ENCODE measurements at regions not wholly inside any gene's neighbourhood (a gene's known extent, or its start where the extent isn't known, plus 50 kb on each side); places are given as distances from the start of the nearest gene placed in this dataset.

DNA sequence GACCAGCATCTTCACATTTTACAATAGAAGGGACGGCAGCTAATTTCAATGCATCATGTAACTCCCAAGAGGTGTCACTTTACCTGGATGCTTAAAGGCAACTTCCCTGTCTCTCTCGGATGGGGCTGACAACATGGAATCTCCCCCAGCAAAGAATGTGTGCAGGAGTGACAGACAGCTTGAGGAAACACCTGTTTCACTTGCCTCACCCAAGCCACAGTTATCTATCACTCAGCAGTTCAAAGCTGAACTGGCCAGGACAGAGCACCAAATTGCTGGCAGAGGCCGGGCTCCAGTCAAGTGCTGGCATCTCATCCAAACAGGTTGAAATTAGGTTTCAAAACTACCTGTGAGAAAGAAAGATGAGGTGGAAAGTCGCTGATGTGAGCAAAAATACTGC, 538.0 kb upstream of the PLXNA2 start:
- no peak for DNase-seq (ENCODE audit: low read depth)

DNA sequence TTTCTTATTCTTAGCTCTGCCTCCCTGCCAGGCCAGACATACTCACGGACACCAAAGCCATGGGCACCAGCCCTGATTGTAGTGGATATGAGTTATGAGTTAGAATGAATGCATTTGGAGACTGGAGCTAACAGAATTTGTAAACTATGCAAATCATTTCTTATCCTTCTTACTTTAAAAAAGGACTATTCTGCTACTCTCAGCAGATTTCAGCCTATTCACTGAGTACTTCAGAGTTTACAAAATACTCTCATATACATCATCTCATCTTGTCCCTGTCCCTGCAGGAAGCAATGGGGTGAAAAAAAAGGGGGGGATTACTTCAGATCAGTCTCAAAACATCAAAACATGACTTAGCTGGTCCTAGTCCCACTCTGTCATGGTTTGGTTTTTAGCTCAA, 541.4 kb upstream of the PLXNA2 start:
- no peak for DNase-seq (ENCODE audit: low read depth)

DNA sequence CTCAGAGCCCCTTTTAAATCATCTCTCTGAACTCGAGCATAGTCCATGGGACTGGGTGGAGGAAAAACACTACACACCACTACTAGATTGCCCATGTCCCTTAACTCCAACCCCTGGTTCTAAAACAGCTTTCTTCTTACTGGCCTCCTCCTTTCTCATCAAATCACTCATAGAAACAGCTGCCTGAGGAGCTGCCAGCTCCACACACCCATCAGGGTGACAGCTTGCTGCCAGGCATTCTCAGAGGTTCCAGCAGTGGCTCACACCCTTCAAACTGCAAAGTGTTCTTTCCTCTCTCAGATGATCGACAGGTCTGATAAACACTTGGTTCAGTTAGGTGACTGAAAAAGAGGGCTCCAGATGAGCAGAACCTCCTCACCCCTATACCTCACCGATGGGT, 543.0 kb upstream of the PLXNA2 start:
- DNase-seq (ENCODE audit: low read depth) = no peak

DNA sequence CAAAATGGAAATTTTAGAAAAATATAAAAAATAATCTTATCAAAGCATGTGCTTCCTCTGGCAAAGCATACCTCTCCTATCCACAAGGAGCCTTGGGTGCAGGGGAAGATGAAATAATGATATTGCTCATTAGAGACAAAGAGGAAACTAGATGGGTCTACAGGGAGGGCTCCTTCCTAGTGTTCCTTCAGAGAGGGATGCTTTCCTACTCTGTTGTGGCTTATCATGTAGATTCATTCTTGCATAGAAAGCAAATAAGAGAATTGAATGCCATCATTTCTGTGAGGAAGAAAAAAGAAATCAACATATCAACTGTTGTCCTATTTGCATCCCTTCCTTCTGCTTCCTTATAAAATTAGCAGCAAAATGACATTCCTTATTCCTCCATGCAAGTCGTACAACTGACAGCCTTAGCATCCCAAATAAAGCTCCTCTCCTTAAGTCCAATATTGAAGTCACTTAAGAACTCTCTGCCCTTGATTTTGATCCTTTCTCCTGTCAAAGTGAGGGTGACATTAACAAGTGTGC, 543.9 kb upstream of the PLXNA2 start:
- DNase-seq (ENCODE audit: low read depth) = no peak

DNA sequence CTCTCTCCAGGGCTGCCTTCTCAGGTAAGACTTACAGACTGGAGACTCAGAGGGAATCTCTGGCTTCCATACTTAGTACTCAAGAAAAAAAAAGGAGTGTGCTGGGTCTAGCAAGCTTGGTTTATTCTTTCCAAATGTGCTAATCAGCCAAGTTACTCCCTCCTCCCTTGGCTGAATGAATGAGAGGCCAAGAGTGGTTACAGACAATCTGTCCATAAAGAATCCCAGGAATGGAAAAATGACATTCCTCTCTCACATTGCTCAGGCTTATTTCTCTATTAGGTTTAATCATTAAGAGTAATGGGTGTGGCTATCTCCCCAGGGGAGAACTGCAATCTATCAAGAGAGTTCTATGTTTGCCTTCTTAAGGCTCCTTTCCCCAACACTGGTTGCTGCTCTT, 547.3 kb upstream of the PLXNA2 start:
- DNase-seq (ENCODE audit: low read depth) = no peak

DNA sequence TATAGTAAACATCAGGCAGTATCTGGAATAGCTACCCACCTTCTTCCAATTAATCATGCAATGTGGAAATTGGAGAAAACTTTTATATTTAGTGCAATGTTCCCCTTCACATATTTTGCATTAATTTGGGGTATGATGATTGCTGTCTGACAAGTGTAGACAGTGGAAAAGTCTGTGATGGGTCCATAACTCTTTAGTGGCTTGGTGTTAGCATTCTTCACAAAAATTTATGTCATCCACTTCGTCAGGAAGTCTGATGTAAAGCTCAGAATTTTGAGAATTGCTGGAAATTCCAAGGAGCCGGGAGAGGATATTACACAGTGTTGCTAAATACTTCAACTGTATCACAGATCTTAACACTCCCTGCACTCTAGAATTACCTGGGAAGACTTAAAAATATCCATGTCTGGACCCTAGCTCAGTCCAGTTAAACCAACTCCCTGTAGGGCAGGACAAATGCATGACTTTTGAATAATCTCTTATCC, 549.7 kb upstream of the PLXNA2 start:
- DNase-seq (ENCODE audit: low read depth) = no peak

DNA sequence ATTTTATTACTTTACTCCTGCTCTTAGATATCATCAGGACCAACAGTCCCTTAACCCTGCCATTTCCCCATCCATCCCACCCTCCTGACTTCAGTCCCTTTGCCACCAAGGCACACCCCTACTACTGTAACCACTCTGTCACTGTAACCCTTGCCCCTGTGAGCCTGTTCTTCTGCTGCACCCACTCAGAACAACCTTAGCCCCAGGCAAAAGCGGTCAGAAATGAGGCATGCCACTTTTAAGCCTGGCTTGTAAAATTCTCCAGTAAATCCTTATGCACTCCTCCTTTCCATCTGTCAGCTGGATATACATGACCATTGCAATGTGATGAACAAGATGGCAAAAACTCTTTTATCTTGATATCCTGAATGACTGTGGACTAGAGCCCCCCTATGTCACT, 555.0 kb upstream of the PLXNA2 start:
- DNase-seq (ENCODE audit: low read depth) = no peak

DNA sequence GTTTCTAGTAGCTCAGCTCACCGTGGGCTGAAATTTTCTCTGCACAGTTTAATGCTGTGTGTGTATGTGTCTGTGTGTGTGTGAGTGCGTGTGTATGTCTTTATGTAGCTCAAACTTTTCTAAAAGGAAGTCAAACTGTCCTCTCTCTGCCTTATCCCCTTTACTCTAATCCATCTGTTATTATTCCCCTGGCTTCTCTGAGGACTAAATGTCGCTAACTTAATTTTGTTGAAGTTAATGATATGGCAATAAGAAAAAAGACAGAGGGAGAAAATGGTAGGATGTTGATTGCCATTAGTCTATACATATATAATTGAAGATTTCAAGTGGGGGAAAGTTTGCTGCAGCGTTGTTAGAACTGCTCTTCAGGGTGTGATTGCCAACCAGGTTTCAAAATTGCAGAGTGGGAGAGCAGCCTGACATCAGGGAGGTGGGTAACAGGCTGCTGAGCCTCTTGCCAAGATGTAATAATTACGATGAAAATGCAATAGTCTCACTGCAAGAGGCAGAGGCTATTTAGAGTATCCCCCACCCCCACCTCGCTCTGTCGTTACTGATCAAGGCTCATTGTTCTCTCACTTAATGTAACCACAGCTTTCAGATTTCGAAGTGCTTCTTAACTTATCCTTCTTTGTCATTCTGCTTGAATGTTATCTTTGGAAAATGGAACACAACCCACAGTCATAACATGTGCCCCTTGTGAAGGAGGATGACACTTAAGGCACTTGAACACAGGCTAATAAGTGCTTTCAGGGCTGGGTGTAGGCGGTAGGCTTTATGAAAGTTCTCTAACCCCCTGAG, 559.0 kb upstream of the PLXNA2 start:
- no peak for DNase-seq (ENCODE audit: low read depth)

DNA sequence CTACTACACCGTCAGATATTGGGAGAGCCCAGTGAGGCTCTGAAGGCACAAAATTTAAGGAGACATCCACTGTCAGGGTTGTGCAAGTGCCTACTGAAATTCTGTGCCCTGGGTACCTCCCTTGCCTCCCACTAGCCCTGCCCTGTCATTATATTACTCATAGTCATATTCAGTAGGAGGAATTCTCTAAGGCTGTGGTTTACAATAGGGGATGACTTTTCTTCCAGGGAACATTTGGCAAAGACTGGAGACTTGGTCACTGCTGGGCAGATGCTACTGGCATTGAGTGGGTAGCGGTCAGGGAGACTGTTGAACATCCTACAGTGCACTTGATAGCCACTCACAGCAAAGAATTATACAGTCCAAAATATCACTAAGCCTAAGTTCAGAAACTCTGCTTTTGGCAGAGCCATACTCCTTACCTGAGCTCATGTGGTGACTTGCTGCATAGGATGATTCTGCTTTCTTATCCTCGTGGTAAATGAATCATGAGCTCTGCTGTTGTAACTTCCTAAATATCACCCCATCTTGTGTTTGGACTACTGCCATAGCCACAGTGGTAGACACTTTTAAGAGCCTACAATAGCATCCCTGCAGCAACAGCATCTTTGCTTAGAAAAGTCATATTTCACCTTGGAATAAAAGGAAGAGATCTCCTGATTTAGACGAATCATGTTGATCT, 563.4 kb upstream of the PLXNA2 start:
- DNase-seq (ENCODE audit: low read depth) = no peak

DNA sequence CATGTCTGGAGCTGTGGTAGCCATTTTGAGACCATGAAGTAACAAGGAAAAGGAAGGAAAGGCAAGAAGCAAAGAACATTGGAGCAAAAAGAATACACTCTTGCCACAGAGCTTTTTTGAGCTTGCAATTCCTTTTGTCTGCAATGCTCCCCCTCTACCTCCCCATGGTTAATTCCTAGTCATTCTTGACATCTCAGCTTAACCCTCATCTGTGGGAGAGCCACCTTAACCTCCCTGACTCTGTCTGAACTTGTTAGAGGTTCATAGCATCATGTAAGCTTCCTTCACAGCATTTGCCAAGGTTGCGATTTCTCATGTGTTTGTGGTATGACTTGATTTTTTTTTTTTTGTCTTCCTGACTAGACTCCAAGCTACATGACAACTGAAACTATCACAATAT, 564.1 kb upstream of the PLXNA2 start:
- DNase-seq (ENCODE audit: low read depth) = no peak

DNA sequence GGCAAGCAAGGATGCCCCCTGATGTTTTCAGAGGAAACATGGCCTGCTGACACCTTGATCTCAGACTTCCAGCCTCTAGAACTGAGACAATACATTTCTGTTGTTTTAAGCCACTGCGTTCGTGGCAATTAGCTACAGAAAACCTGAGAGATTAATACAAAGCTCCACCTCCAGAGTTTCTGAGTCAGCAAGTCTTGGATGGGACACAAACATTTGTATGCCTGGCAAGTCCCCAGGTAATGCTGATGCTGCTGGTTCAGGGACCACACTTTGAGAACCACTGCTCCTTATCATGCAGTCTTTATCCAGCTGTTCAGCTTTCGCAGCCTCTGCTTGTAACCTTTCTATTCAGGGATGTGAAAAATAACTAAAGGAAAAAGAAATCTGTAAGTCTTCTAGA, 565.7 kb upstream of the PLXNA2 start:
- DNase-seq (ENCODE audit: low read depth) = no peak

DNA sequence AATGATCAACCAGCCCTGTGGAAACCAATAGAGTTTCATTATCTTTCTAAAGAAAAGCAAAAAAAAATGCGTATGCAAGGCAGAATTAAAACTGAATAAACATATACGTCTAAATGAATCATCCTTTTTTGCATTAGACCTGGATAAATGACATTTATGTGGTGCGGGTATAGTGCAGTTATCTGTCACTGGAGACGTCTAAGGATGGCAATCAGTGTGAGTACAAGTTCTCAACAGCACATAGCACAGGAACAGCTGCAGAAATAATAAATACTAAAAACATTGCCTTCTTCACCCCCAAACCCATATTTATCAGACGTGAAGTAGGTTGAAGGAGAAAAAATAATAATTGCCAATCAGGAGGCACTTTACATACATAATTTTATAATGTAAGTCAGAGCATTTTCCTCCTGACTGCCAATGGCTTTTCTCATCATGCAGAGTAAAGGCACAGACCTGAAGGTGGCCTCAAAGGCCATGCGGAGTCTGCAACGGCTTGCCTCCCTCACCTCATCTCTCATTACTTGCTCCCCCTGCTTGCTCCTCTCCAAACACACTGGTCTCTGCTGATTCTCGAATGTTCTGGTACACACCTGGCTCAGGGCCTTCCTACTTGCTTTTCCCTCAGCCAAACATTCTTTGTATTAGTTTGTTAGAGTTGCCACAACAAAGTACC, 574.7 kb upstream of the PLXNA2 start:
- DNase-seq (ENCODE audit: low read depth) = no peak

DNA sequence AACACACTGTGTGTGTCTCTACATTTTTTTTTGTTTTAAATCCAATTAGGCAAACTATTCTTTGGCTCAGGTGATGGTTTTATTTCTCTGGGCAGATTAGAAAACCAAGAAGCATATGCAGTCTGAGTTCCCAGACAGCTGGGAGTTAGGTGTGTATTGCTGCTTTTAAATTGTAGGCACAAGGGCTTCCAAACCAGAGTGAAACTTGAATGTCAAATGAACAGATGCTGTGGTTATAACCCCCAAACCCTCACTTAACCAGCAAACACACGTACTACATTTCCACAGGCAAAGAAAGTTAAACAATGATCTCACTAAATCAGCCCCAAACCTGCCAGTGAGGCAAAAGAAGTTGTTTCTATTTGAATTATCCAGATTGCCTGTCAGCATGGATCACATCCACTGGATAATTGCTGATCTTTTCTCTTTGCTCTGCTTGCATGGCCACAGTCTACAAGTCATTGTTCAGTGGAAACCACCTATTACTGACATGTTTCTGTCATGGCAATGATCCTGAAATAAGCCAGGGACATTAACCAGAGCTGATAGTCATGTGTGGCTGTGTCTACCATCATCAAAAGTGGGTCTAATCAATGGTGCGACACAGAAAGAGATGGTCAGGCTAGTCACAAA, 576.5 kb upstream of the PLXNA2 start:
- DNase-seq (ENCODE audit: low read depth) = no peak

DNA sequence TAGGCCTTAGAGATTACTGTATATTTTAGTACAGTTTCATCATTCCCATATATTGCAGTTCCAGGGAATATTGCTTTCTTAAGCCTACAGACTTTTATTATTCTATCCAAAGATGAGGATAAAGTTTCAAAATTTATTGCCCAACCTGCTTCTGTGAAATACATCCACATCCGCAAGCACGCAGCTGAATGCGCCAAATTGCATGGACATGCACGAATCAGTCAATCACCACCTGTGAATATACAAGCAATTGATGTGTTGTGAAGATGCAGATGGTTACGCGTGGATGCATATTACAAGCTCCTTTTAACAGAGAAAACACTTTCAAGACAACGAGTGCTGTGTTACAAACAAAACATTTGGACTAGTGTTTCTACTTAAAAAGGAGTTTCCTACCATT, 577.8 kb upstream of the PLXNA2 start:
- no peak for DNase-seq (ENCODE audit: low read depth)

DNA sequence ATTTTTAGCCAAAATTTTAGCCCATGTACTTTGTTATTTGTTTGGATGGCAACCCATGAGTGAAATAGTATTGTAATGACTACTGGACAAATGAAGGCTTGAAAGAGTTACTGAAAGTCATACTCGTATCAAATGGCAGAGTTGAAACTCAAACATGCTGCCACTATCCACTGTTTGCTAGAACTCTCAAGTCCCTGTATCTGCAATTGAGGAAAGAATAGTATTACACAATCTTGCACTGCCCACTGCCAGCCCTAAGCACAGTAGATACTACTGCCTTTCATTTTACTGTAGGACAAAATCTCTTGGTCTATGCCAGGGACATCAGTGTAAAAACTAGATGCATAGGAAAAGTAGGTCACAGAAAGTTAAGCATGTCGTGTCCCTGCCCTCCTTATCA, 581.1 kb upstream of the PLXNA2 start:
- no peak for DNase-seq (ENCODE audit: low read depth)

DNA sequence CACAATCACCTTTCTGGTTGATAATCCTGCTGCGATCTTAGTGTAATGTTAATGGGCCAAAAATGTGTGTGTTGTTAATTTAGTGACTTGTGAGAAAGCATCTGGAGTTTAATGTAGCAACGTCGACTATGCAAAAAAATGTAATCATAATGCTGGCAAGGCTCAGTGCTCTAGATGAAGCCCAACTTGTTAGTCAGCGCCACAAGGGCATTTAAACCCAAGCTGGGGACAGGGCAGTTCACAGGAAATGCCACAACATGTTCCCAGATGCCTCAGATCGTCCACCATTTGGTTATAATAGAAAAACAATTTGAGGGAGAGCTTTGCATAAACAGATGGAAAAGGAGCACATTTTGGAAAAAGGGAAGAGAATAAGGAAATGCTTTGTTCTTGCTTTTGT, 585.4 kb upstream of the PLXNA2 start:
- DNase-seq (ENCODE audit: low read depth) = no peak

DNA sequence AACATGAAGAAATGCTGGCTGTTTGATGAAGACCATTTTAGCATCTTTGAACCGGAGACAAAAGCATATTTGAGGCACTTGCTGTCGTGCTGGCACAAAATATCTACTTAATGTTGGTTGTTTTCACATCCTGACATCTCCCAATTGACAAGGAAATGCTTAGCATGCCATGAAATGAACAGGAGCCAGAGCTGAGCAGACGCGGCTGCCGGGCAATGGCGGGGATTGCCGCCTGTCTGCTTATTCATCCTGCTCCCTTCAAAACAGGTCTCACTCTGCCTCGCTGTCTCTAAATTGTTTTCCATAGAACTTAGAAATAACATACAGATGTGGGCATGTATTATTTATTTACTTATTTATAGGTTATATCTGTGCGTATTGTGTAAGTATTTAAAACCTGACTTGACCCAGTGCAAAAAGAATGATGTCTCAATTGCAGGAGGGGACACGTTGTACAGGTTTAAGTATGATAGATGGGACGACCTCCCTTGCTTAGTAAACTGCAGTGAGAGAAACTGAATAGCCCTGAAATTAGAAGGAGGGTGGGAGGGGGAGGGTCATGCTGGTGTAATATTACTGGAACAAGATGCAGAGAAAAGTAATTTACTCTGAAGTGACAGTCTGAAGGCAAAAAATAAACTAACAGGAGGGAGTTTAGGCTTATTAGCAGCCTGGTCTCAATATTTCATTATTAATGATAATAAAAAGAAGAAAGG, 590.4 kb upstream of the PLXNA2 start:
- no peak for DNase-seq (ENCODE audit: low read depth)

DNA sequence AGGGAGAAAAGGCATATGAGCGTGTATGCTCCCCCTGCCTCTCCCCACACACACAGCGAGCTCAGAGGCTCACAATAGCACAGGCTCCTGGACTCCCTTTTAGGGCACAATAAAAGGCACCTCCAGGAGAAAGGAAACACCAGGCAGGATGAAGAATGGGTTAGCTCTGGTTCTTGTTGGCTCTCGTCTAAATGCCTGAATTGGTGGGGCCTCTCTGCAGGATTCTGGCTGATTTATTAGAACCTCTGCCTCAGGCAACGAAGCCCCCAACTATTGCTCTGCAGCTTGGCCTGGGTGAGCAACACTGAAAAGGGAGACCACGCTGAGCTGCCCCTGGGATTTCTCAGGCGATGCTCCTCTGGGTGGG, 590.9 kb upstream of the PLXNA2 start:
- DNase-seq (ENCODE audit: low read depth) = no peak

DNA sequence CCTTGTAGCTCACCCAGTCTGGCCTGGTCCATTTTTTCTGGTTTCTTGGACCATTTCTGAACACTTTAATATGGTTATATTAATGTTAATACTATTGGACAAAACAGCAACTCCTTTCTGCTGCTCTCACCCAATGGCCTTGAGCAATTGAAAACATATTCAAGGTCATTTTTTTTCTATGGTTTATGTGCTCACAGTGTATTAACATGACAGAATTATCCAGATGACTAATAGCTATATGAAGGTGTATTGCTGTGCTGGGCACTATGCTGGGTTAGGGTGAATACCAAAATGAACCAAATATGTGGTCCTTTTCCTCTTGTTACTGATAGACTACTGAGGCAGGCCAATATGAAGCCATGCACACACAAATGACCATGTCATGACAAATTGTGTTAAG, 591.6 kb upstream of the PLXNA2 start:
- DNase-seq (ENCODE audit: low read depth) = no peak

DNA sequence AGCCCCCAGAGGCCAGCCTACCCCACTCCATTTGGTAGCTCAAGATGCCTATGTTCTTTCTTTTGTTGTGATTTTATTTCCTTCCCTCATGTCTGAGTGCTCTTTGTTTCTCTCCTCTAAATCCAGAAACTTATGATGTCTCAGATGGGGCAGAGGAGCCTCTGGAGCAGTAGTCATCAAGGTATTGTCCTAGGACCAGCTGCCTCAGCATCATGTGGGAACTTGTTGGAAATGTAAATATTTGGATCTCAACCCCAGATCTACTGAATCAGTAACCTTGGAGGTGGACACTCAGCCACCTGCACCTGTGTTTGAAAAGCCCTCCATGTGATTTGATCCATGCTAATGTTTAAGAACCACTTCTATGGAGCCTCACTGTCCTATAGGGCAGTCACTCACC, 593.1 kb upstream of the PLXNA2 start:
- DNase-seq (ENCODE audit: low read depth) = no peak

DNA sequence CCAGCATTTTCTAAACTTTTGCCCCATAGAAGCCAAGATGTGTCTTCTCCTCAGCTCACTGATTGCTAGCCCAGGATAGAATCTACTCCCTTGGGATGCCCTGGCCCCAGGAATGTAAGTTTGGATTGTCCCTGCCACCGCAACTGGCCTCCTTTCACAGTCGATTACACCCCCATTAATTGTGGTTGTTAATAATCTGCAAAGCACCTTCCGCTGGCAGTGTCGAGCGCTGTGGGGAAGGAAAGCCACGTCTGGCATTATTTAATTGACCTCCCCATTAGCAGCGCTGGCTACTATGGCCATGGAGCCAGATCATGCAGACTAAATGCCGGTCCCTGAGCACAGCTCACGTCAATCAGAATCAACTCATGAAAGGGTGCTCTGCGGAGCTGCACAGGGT, 597.3 kb upstream of the PLXNA2 start:
- DNase-seq (ENCODE audit: low read depth) = no peak

DNA sequence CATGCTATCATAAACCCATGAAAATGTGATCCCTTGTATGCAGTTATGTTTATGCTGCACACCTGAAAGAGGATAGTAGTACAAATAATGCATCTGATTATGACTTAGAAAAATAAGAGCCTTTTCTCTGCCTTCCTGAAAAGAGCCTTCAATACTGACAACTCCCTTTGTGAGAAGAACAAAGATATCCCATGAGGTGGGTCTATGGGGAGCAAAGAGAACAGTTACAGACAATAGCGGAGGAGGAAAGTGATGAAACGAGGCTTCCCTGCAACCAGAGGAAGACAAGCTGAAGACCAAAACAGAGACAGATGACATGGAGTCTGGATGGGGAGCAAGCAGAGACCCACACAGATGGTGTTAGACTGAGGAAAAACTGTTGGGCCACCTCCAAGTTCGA, 598.3 kb upstream of the PLXNA2 start:
- DNase-seq (ENCODE audit: low read depth) = no peak
